ENCODE measurements at regions not wholly inside any gene's neighbourhood (a gene's known extent, or its start where the extent isn't known, plus 50 kb on each side); places are given as distances from the start of the nearest gene placed in this dataset.

DNA sequence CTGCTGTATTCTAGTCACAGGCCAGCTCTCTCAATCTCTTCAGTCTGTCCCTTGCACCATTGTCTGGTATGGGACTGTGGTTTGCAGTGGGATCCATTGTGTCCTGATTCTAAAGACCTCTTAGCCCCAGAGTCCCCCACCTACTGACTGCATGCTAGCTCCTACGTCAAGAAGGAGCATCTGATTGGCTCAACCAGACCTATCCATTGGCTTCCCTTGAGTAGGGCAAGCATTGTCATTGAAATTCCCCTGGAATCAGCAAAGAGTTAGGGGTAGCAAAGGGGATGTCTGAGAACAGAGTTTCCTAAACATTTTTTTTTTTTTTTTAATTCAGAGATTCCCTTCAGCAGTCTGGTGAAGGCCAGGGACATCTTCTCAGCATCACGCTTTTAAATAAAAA lies 175.3 kb upstream of the MPHOSPH6 start:
- TF ChIP-seq, protein P1, sequence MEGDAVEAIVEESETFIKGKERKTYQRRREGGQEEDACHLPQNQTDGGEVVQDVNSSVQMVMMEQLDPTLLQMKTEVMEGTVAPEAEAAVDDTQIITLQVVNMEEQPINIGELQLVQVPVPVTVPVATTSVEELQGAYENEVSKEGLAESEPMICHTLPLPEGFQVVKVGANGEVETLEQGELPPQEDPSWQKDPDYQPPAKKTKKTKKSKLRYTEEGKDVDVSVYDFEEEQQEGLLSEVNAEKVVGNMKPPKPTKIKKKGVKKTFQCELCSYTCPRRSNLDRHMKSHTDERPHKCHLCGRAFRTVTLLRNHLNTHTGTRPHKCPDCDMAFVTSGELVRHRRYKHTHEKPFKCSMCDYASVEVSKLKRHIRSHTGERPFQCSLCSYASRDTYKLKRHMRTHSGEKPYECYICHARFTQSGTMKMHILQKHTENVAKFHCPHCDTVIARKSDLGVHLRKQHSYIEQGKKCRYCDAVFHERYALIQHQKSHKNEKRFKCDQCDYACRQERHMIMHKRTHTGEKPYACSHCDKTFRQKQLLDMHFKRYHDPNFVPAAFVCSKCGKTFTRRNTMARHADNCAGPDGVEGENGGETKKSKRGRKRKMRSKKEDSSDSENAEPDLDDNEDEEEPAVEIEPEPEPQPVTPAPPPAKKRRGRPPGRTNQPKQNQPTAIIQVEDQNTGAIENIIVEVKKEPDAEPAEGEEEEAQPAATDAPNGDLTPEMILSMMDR (IDR thresholded peaks at IDR 0.05; ENCODE audit: low read depth, low read length): no peak
- DNase-seq (ENCODE audit: extremely low read depth, low read depth): no peak

DNA sequence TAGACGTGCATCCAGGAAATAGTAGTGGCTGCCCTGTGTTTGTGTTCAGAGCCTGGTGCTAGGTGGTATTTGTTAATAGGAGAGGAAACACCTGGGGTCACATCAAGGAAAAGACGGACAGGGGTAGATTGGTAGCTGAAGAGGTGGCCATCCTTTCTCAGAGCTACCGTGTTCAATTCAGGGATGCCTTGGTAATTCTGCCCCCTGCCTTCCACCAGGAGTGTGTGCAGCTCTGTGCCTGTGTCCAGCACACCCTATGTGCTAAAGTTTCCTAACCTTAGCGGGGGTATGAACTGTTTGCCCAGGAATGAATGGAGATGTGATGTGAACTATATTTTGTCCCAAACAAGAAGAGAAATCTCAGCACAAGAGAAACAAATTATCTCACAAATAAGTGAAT lies 174.1 kb upstream of the MPHOSPH6 start:
- DNase-seq (ENCODE audit: extremely low read depth, low read depth): no peak
- TF ChIP-seq, protein P1 (IDR thresholded peaks at IDR 0.05; ENCODE audit: low read depth, low read length): peak; percentile 14; the same call in 1 of the 2 replicates

DNA sequence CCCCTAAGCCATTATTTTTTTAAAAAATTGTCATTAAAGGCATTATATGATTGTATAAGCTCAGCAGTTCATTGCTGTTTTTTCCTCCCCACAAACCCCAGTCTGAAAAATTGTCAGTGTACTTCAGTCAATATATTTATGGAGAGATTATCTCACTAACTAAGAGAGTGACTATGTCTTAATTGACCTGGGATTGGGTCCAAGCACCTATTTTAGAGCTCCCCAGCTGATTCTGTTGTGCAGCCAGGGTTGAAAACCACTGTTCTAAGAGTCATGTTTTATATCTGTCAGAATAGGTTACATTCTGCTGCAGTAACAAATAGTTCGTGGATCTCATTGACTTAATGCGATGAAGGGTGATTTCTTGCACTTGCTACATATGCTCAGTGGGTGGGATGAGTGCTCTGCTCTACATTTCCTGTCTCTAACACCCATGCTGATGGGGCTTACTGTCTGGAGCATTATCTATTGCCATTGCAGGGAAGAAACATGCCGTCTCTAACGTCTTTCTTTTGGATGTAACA lies 171.2 kb upstream of the MPHOSPH6 start:
- no peak for DNase-seq (ENCODE audit: extremely low read depth, low read depth)
- TF ChIP-seq, protein P1 (IDR thresholded peaks at IDR 0.05; ENCODE audit: low read depth, low read length): no peak

DNA sequence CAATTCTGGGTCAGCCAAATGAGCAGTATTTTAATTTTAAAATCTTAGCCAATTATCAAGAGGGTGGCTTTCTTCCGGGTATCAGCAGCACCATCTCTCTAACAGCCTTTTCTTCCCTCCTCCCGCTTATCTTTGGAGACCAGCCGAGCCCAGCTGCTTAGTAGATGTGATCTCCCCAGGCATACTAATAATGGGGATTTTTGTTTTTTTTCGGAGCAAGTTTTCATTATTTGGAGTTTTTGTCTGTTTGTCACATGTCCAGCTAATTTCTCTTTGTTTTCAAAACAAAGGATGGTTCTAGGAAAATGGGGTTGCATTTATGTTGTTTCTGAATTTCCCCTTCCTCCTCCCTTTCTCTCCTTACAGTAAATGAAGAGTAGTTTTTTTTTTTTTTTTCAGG lies 170.5 kb upstream of the MPHOSPH6 start:
- no peak for DNase-seq (ENCODE audit: extremely low read depth, low read depth)
- TF ChIP-seq, protein P1 (IDR thresholded peaks at IDR 0.05; ENCODE audit: low read depth, low read length): no peak

DNA sequence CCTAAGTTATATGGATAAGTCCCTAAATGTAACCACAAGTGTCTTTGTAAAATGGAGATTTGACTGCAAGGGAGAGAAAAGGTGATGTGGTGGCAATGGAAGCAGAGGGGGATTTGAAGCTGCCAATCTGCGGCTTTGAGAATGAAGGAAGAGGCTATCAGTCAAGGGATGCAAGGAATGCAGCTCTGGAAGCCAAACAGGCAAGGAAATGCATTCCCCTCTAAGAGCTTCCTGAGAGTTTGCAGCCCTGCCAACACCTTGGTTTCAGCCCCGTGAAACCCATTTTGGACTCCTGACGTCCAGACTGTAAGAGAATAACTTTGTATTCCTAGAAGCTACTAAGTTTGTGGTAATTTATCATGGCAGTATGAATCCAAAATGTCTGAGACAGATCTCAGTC lies 167.3 kb upstream of the MPHOSPH6 start:
- no peak for DNase-seq (ENCODE audit: extremely low read depth, low read depth)
- TF ChIP-seq, protein P1 (IDR thresholded peaks at IDR 0.05; ENCODE audit: low read depth, low read length): no peak

DNA sequence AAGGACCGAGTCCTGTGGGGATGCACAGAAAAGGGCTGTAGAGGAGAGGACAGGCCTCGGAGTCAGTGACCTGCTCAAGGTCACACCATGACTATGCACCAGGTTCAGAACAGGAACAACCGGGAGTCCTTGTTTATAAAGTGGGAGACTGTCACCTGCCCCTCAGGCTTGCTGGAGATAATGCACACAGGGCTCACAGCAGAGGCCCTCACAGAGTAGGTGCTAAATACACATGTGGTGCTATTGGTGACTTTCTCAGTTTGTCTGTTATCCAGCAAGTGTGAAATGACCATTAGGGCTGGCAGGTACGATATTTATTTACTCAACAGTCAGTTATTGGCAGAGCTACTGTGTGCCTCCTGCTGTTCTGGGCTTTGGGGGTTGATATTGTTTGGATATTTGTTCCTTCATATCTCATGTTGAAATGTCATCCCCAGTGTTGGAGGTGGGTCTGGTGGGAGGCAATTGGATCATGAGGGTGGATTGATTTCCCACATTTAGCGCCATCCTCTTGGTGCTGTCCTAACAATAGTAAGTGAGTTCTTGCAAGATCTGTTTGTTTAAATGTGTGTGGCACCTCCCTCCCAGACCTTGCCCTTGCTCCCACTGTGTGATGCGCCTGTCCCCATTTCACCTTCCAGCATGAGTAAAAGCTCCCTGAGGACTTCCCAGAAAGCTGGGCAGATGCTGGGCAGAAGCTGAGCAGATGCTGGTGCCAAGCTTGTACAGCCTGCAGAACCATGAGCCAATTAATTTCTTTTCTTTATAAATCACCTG lies 162.1 kb upstream of the MPHOSPH6 start:
- TF ChIP-seq, protein P1 (IDR thresholded peaks at IDR 0.05; ENCODE audit: low read depth, low read length): no peak

DNA sequence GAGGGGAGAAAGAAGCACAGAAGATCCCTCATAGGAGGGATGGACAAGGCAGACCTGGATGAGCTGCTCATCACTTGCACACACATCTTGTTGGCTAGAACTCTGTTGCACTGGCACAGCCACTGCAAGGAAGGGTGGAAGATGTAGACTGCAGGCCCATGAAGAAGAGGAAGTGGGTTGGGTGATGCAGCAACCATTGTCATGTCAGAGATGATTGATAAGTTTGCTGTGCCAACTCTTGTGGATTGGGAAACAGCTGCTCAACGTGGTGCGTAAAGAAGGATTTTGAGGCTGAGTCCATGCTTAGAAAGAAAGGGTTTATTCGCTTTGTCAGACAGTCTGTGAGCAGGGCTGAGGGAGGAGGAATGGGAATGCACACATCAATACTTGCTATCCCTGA lies 161.4 kb upstream of the MPHOSPH6 start:
- TF ChIP-seq, protein P1 (IDR thresholded peaks at IDR 0.05; ENCODE audit: low read depth, low read length): no peak

More for the DNA sequence above, 162.1 kb upstream of the MPHOSPH6 start:
- DNase-seq (ENCODE audit: extremely low read depth, low read depth): no peak

More for the DNA sequence above, 161.4 kb upstream of the MPHOSPH6 start:
- DNase-seq (ENCODE audit: extremely low read depth, low read depth): no peak
